ENCODE measurements at regions not wholly inside any gene's neighbourhood (a gene's known extent, or its start where the extent isn't known, plus 50 kb on each side); places are given as distances from the start of the nearest gene placed in this dataset.

GRCh38 chr6:41411961-41412360 is 76.6 kb downstream of the NCR2 start:
- no TSS peak for BruUV-seq (replicated peaks)
- dilution Hi-C loops (cut with MboI; ENCODE audit: extremely low pct_ligation_motif_present, low sequenced_read_pairs): no loop called here
- no peak for TF ChIP-seq POLR2A (IDR thresholded peaks at IDR 0.05; ENCODE audit: low read depth, low read length)
- TF ChIP-seq MYC (IDR thresholded peaks at IDR 0.05; ENCODE audit: low read depth, low read length): no peak
- no peak for TF ChIP-seq JUN (IDR thresholded peaks at IDR 0.05; ENCODE audit: borderline replicate concordance, insufficient read depth, insufficient read length, low read depth)
- TF ChIP-seq POLR2AphosphoS5 (IDR thresholded peaks at IDR 0.05; ENCODE audit: insufficient read depth, low read depth, low read length): no peak
- no peak for TF ChIP-seq EZH2 (IDR thresholded peaks at IDR 0.05; ENCODE audit: borderline replicate concordance, low read depth, low read length, severe bottlenecking)
- no peak for TF ChIP-seq CTCF (IDR thresholded peaks at IDR 0.05; ENCODE audit: extremely low read depth in 1 of 2, insufficient read depth in 1 of 2, low read depth in 1 of 2, low read length in 2 of 2)
- TF ChIP-seq FOS (IDR thresholded peaks at IDR 0.05; ENCODE audit: borderline replicate concordance, insufficient read depth, low read length): no peak
- no peak for TF ChIP-seq MAX (IDR thresholded peaks at IDR 0.05; ENCODE audit: insufficient read depth, insufficient read length)
- H3K9ac ChIP-seq (replicated peaks; ENCODE audit: extremely low read depth, insufficient read depth, low read length): no peak overlapping the region
- no peaks in the 10 kb centered on the region for H3K4me1 ChIP-seq (ENCODE audit: control insufficient read depth, extremely low read depth, insufficient read depth, low read length)
- H3K4me3 ChIP-seq (replicated peaks in 1 of 3; ENCODE audit: insufficient read depth in 1 of 3, low read depth in 1 of 3, low read length in 3 of 3): no peak overlapping the region
- FAIRE-seq (no peak), DNase-seq (ENCODE audit: low read depth, low spot score) (no peak)
- no peaks in the 10 kb centered on the region for H3K79me2 ChIP-seq (ENCODE audit: control insufficient read depth, insufficient read depth, low read length)
- no peak overlapping the region for H3K27ac ChIP-seq (ENCODE audit: insufficient read depth, low read depth, low read length)
- H3K9me1 ChIP-seq (replicated peaks; ENCODE audit: control insufficient read depth, extremely low read depth, insufficient read depth, low read length): no peaks in the 10 kb centered on the region
- H4K20me1 ChIP-seq (replicated peaks; ENCODE audit: control insufficient read depth, extremely low read depth, insufficient read depth, low read length): no peaks in the 10 kb centered on the region
- H3K4me2 ChIP-seq (ENCODE audit: insufficient read depth, low read length): no peak overlapping the region
- no peak overlapping the region for H2AFZ ChIP-seq (ENCODE audit: low read depth, low read length)
- H3K9me3 ChIP-seq (replicated peaks; ENCODE audit: control insufficient read depth, insufficient read depth, low read length): no peaks in the 10 kb centered on the region
- POLR2A ChIA-PET: no interaction called here
- no peaks in the 10 kb centered on the region for H3K36me3 ChIP-seq (ENCODE audit: control insufficient read depth in 2 of 2, extremely low read depth in 1 of 2, insufficient read depth in 2 of 2, low read length in 2 of 2)
- intact Hi-C loops (cut with micrococcal nuclease): no loop called here
- CTCF ChIA-PET: interaction anchor here (1.5 kb wide), 1 partner anchor 9 kb away, joined by 4 read pairs; no protein-coding TSS in a partner anchor
- H3K27me3 ChIP-seq (ENCODE audit: control insufficient read depth in 2 of 2, insufficient read depth in 2 of 2, low read length in 2 of 2): peaks cover 44 to 60% of the 10 kb centered on the region in 2 experiments
